GM23338 (cell line): ENCODE measurements at regions not wholly inside any gene's neighbourhood (a gene's known extent, or its start where the extent isn't known, plus 50 kb on each side); places are given as distances from the start of the nearest gene placed in this dataset.
A peak's percentile ranks its signal among the peaks of the same experiment; 100 is the strongest.
"Not testable (repeated sequence)": the region's sequence is repeated elsewhere in the genome, so short reads cannot be mapped to it uniquely, and the experiment has no call there.

Experiments used
- ATAC-seq: fragments of 200-7000 bp; cut with Tn5 transposase; 3 replicates; pipeline ENCODE4 v1.9.1; 2020
- DNase-seq: peaks from one replicate; pipeline ENCODE4 v3.0.0-alpha.2; 2015; ENCODE audit warnings: low spot score
- H2AFZ ChIP-seq: fragments of 200-600 bp; sonication (generic); 2 replicates; pipeline ENCODE4 v1.8.0; 2016; ENCODE audit warnings: antibody characterized with exemption, mild to moderate bottlenecking, moderate library complexity
- H3F3A ChIP-seq: fragments of 200-600 bp; sonication (generic); replicated peaks from 2 replicates; pipeline ENCODE4 v1.8.0; 2017; ENCODE audit warnings: antibody characterized with exemption, mixed run types, low read depth
- H3K27ac ChIP-seq: fragments of 200-600 bp; sonication (generic); 2 replicates; pipeline ENCODE4 v1.6.1; 2016; ENCODE audit warnings: low read depth
- H3K27me3 ChIP-seq: fragments of 200-600 bp; sonication (generic); 2 replicates; pipeline ENCODE4 v1.8.0; 2016; ENCODE audit warnings: mild to moderate bottlenecking, mixed run types, moderate library complexity; ENCODE audit not compliant: insufficient read depth
- H3K36me3 ChIP-seq: fragments of 200-600 bp; sonication (generic); 2 replicates; pipeline ENCODE4 v1.8.0; 2016; ENCODE audit warnings: mild to moderate bottlenecking; ENCODE audit not compliant: insufficient read depth
- H3K4me1 ChIP-seq: fragments of 200-600 bp; sonication (generic); 2 replicates; pipeline ENCODE4 v1.8.0; 2016; ENCODE audit warnings: mild to moderate bottlenecking, moderate library complexity; ENCODE audit not compliant: insufficient read depth
- H3K4me2 ChIP-seq: fragments of 200-600 bp; sonication (generic); 2 replicates; pipeline ENCODE4 v1.7.1; 2017; ENCODE audit warnings: mixed run types
- H3K4me3 ChIP-seq: fragments of 200-600 bp; sonication (generic); 2 replicates; pipeline ENCODE4 v1.6.1; 2016; ENCODE audit warnings: mixed run types
- H3K79me2 ChIP-seq: fragments of 200-600 bp; sonication (generic); replicated peaks from 2 replicates; pipeline ENCODE4 v1.8.0; 2017; ENCODE audit warnings: mild to moderate bottlenecking; ENCODE audit not compliant: insufficient read depth
- H3K9me2 ChIP-seq: fragments of 200-600 bp; sonication (generic); 2 replicates; pipeline ENCODE4 v1.8.0; 2017; ENCODE audit not compliant: insufficient read depth
- H4K20me1 ChIP-seq: fragments of 200-600 bp; sonication (generic); replicated peaks from 2 replicates; pipeline ENCODE4 v1.8.0; 2017; ENCODE audit warnings: mild to moderate bottlenecking; ENCODE audit not compliant: insufficient read depth
- H3K27ac Mint-ChIP-seq: 2 replicates; pipeline ENCODE4 v1.8.0; 2020; ENCODE audit warnings: inconsistent platforms, mild to moderate bottlenecking, moderate library complexity, mixed read lengths
- H3K27me3 Mint-ChIP-seq: 3 replicates; pipeline ENCODE4 v1.8.0; 2022; ENCODE audit warnings: low read depth, mild to moderate bottlenecking, moderate library complexity, mixed read lengths, inconsistent platforms; ENCODE audit not compliant: insufficient read depth, poor library complexity
- H3K36me3 Mint-ChIP-seq: 3 replicates; pipeline ENCODE4 v1.8.0; 2021; ENCODE audit warnings: low read depth, mild to moderate bottlenecking, inconsistent platforms, moderate library complexity, mixed read lengths
- H3K4me1 Mint-ChIP-seq: 3 replicates; pipeline ENCODE4 v1.8.0; 2020; ENCODE audit warnings: mild to moderate bottlenecking, inconsistent platforms, mixed read lengths
- H3K4me3 Mint-ChIP-seq: 3 replicates; pipeline ENCODE4 v1.8.0; 2021; ENCODE audit warnings: moderate library complexity, mild to moderate bottlenecking, inconsistent platforms, mixed read lengths
- H3K9me3 Mint-ChIP-seq: 3 replicates; pipeline ENCODE4 v1.8.0; 2020; ENCODE audit warnings: moderate library complexity, mild to moderate bottlenecking, inconsistent platforms, mixed read lengths
- CREB1 ChIP-seq: fragments of 250-450 bp; sonication (Bioruptor Pico); IDR thresholded peaks from 2 replicates; pipeline ENCODE4 v1.5.0; 2020; ENCODE audit warnings: low read depth, mild to moderate bottlenecking, moderate library complexity
- EZH2 ChIP-seq: fragments of 200-600 bp; sonication (generic); IDR thresholded peaks from one replicate; pipeline ENCODE4 v1.8.0; 2017; ENCODE audit warnings: antibody characterized with exemption, mild to moderate bottlenecking, low read depth; ENCODE audit not compliant: unreplicated experiment
- JUNB ChIP-seq: IDR thresholded peaks from one replicate; pipeline ENCODE4 v1.6.1; 2016; ENCODE audit warnings: antibody characterized with exemption; ENCODE audit not compliant: unreplicated experiment
- NANOG ChIP-seq: IDR thresholded peaks from 2 replicates; pipeline ENCODE4 v1.6.1; 2016; ENCODE audit warnings: antibody characterized with exemption, borderline replicate concordance
- STAT1 ChIP-seq: IDR thresholded peaks from one replicate; pipeline ENCODE4 v1.6.1; 2016; ENCODE audit warnings: antibody characterized with exemption; ENCODE audit not compliant: unreplicated experiment
- ZNF114 ChIP-seq: fragments of 250-450 bp; sonication (Bioruptor Pico); IDR thresholded peaks from 2 replicates; pipeline ENCODE4 v1.5.0; 2020; ENCODE audit warnings: mild to moderate bottlenecking, moderate library complexity
- ZNF331 ChIP-seq: fragments of 250-450 bp; sonication (Bioruptor Pico); IDR thresholded peaks from 2 replicates; pipeline ENCODE4 v1.5.0; 2020; ENCODE audit warnings: low read depth, mild to moderate bottlenecking, moderate library complexity
- TF ChIP-seq, protein P1 (sequence below): fragments of 250-450 bp; sonication (Bioruptor Pico); IDR thresholded peaks from 2 replicates; pipeline ENCODE4 v1.5.0; 2020; ENCODE audit warnings: mild to moderate bottlenecking, moderate library complexity

DNA sequence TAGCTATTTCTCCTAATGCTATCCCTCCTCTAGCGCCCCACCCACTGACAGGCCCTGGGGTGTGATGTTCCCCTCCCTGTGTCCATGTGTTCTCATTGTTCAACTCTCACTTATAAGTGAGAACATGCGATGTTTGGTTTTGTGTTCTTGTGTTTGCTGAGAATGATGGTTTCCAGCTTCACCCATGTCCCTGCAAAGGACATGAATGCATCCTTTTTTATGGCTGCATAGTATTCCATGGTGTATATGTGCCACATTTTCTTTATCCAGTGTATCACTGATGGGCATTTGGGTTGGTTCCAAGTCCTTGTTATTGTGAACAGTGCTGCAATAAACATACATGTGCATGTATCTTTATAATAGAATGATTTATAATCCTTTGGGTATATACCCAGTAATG, 115.3 kb upstream of the OR9Q1 start:
- not testable (repeated sequence) for H3K27ac ChIP-seq, H3K36me3 ChIP-seq, H4K20me1 ChIP-seq, H2AFZ ChIP-seq, H3K4me3 ChIP-seq, DNase-seq, H3K9me2 ChIP-seq, H3F3A ChIP-seq, H3K4me2 ChIP-seq, H3K4me3 Mint-ChIP-seq, H3K79me2 ChIP-seq, H3K27me3 ChIP-seq, ATAC-seq, H3K27ac Mint-ChIP-seq, H3K27me3 Mint-ChIP-seq
- H3K9me3 Mint-ChIP-seq: peaks cover 48% of the 10 kb centered on the region
- H3K4me1 ChIP-seq: peaks cover 12% of the 10 kb centered on the region
- peaks cover 24% of the 10 kb centered on the region; the same call in 2 of the 3 replicates for H3K36me3 Mint-ChIP-seq
- H3K4me1 Mint-ChIP-seq: peaks cover 10% of the 10 kb centered on the region

DNA sequence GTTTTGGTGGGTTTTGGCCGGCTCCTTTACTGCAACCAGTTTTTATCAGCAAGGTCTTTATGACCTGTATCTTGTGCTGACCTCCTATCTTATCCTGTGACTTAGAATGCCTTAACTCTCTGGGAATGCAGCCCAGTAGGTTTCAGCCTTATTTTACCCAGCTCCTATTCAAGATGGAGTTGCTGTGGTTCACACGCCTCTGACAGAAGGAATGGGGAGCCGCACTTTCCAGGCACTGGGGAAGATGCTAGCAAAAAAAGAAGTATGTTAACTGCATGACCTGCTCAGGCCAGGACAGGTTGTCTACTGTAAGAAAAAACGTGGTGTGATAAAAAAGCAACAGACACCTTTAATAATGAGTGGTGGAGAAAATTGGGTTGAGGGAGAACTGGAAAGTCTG, 112.2 kb upstream of the OR9Q1 start:
- not testable (repeated sequence) for ATAC-seq, H3F3A ChIP-seq, H3K27ac ChIP-seq, H3K4me3 Mint-ChIP-seq, H3K27me3 ChIP-seq, H3K4me1 Mint-ChIP-seq, H3K79me2 ChIP-seq, H3K36me3 Mint-ChIP-seq, H3K9me2 ChIP-seq, DNase-seq, H3K4me1 ChIP-seq, H3K27ac Mint-ChIP-seq, H3K36me3 ChIP-seq, H4K20me1 ChIP-seq, H3K27me3 Mint-ChIP-seq, H3K4me3 ChIP-seq
- peaks cover 20% of the 10 kb centered on the region for H3K9me3 Mint-ChIP-seq
- H2AFZ ChIP-seq: peak overlapping the region; percentile 47; the same call in 1 of the 2 replicates
- H3K4me2 ChIP-seq: 0 out of 2 replicates have a peak overlapping the region, but pooled peaks have one; percentile 4

DNA sequence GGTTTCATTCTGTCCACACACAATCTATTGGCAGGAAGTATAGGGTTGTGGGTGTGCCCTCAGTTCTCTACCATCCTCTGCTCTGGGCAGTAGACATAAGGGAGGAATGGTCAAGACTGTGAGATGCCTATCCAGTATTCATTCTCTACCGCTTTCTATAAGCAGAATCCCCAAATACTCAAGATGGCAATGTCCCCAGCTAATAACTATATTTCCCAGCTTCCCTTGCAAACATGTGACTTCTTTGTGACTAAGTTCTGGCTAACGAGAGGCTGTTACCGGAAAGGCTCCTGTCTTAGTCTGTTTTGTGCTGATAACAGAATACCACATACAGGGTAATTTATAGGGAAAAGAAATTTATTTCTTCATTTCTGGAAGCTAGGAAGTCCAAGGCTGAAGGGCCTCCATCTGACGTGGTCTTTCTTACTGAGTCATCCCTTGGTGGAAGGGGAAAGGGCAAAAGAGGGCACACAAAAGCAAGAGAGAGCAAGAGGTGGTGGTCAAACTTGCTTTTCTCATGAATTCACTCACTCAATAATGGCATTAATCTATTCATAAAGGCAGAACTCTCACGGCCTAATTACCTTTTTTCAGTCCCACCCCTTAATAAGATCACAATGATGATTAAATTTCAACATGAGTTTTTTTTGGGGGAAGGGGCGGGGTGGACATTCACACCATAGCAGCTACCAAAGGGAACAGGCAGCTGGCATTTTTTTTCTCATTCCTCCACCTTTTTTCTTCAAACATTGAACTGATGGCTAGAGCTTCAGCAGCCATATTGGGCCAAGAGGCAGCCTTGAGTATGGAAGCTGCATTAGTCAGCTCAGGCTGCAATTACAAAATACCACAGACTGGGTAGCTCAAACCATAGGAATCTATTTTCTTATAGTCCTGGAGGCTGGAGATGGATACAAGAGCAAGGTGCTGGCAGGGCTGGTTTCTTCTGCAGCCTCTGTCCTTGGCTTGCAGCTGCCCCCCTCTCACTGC, 109.7 kb upstream of the OR9Q1 start:
- no peaks in the 10 kb centered on the region for H3K36me3 ChIP-seq
- DNase-seq: no peak
- H4K20me1 ChIP-seq: no peaks in the 10 kb centered on the region
- H3K9me2 ChIP-seq: no peaks in the 10 kb centered on the region
- Mint-ChIP-seq H3K27me3 (no peaks in the 10 kb centered on the region), H3K36me3 (no peaks in the 10 kb centered on the region; the same call in 2 of the 3 replicates), H3K4me3 (no peak overlapping the region), H3K9me3 (peaks cover 6% of the 10 kb centered on the region; the same call in 2 of the 3 replicates), H3K27ac (no peak overlapping the region), H3K4me1 (peaks cover 8% of the 10 kb centered on the region)
- no peaks in the 10 kb centered on the region for H3K79me2 ChIP-seq
- no peak overlapping the region for H3K4me3 ChIP-seq
- H3K4me1 ChIP-seq: peaks cover 9% of the 10 kb centered on the region
- no peaks in the 10 kb centered on the region for H3K27me3 ChIP-seq
- H2AFZ ChIP-seq: no peak overlapping the region
- no peaks in the 10 kb centered on the region for H3F3A ChIP-seq
- H3K27ac ChIP-seq: no peak overlapping the region
- ATAC-seq: no peak
- H3K4me2 ChIP-seq: no peak overlapping the region
- TF ChIP-seq STAT1 (no peak), NANOG (no peak), CREB1 (no peak), ZNF114 (CRISPR knock-in tag) (no peak), ZNF331 (CRISPR knock-in tag) (no peak), EZH2 (no peak), JUNB (no peak)
- TF ChIP-seq, protein P1, sequence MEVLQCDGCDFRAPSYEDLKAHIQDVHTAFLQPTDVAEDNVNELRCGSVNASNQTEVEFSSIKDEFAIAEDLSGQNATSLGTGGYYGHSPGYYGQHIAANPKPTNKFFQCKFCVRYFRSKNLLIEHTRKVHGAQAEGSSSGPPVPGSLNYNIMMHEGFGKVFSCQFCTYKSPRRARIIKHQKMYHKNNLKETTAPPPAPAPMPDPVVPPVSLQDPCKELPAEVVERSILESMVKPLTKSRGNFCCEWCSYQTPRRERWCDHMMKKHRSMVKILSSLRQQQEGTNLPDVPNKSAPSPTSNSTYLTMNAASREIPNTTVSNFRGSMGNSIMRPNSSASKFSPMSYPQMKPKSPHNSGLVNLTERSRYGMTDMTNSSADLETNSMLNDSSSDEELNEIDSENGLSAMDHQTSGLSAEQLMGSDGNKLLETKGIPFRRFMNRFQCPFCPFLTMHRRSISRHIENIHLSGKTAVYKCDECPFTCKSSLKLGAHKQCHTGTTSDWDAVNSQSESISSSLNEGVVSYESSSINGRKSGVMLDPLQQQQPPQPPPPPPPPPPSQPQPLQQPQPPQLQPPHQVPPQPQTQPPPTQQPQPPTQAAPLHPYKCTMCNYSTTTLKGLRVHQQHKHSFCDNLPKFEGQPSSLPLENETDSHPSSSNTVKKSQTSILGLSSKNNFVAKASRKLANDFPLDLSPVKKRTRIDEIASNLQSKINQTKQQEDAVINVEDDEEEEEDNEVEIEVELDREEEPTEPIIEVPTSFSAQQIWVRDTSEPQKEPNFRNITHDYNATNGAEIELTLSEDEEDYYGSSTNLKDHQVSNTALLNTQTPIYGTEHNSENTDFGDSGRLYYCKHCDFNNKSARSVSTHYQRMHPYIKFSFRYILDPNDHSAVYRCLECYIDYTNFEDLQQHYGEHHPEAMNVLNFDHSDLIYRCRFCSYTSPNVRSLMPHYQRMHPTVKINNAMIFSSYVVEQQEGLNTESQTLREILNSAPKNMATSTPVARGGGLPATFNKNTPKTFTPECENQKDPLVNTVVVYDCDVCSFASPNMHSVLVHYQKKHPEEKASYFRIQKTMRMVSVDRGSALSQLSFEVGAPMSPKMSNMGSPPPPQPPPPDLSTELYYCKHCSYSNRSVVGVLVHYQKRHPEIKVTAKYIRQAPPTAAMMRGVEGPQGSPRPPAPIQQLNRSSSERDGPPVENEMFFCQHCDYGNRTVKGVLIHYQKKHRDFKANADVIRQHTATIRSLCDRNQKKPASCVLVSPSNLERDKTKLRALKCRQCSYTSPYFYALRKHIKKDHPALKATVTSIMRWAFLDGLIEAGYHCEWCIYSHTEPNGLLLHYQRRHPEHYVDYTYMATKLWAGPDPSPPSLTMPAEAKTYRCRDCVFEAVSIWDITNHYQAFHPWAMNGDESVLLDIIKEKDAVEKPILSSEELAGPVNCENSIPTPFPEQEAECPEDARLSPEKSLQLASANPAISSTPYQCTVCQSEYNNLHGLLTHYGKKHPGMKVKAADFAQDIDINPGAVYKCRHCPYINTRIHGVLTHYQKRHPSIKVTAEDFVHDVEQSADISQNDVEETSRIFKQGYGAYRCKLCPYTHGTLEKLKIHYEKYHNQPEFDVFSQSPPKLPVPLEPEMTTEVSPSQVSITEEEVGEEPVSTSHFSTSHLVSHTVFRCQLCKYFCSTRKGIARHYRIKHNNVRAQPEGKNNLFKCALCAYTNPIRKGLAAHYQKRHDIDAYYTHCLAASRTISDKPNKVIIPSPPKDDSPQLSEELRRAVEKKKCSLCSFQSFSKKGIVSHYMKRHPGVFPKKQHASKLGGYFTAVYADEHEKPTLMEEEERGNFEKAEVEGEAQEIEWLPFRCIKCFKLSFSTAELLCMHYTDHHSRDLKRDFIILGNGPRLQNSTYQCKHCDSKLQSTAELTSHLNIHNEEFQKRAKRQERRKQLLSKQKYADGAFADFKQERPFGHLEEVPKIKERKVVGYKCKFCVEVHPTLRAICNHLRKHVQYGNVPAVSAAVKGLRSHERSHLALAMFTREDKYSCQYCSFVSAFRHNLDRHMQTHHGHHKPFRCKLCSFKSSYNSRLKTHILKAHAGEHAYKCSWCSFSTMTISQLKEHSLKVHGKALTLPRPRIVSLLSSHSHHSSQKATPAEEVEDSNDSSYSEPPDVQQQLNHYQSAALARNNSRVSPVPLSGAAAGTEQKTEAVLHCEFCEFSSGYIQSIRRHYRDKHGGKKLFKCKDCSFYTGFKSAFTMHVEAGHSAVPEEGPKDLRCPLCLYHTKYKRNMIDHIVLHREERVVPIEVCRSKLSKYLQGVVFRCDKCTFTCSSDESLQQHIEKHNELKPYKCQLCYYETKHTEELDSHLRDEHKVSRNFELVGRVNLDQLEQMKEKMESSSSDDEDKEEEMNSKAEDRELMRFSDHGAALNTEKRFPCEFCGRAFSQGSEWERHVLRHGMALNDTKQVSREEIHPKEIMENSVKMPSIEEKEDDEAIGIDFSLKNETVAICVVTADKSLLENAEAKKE: no peak
